Brain pericyte (primary cell): ENCODE measurements at regions not wholly inside any gene's neighbourhood (a gene's known extent, or its start where the extent isn't known, plus 50 kb on each side); places are given as distances from the start of the nearest gene placed in this dataset.

Experiments
- DNase-seq: peaks from one replicate; pipeline ENCODE4 v3.0.0-alpha.2; 2012; ENCODE audit warnings: low read depth, low spot score

GRCh38 chr4:31053451-31053850 lies 333.3 kb downstream of the PCDH7 start:
- no peak for DNase-seq

GRCh38 chr4:31054295-31054694 lies 334.1 kb downstream of the PCDH7 start:
- DNase-seq = no peak

GRCh38 chr4:31058656-31059055 lies 338.5 kb downstream of the PCDH7 start:
- DNase-seq = no peak

GRCh38 chr4:31059753-31060522 lies 339.8 kb downstream of the PCDH7 start:
- no peak for DNase-seq

- no peak for DNase-seq
Measured at GRCh38 chr4:31065086-31065485, 344.9 kb downstream of the PCDH7 start.

- no peak for DNase-seq
Measured at GRCh38 chr4:31068257-31069075, 348.3 kb downstream of the PCDH7 start.

GRCh38 chr4:31069151-31069550 lies 349.0 kb downstream of the PCDH7 start:
- DNase-seq = no peak

GRCh38 chr4:31071508-31072486 lies 351.6 kb downstream of the PCDH7 start:
- no peak for DNase-seq

GRCh38 chr4:31075969-31076368 lies 355.8 kb downstream of the PCDH7 start:
- DNase-seq = no peak

GRCh38 chr4:31078661-31079060 lies 358.5 kb downstream of the PCDH7 start:
- no peak for DNase-seq

- no peak for DNase-seq
Measured at GRCh38 chr4:31080887-31081286, 360.7 kb downstream of the PCDH7 start.

- no peak for DNase-seq
Measured at GRCh38 chr4:31081366-31081765, 361.2 kb downstream of the PCDH7 start.

GRCh38 chr4:31083456-31083855 lies 363.3 kb downstream of the PCDH7 start:
- no peak for DNase-seq

- no peak for DNase-seq
Measured at GRCh38 chr4:31084806-31085416, 364.7 kb downstream of the PCDH7 start.

- DNase-seq = no peak
Measured at GRCh38 chr4:31085689-31086088, 365.5 kb downstream of the PCDH7 start.

- no peak for DNase-seq
Measured at GRCh38 chr4:31086756-31087330, 366.7 kb downstream of the PCDH7 start.

GRCh38 chr4:31088600-31089230 lies 368.5 kb downstream of the PCDH7 start:
- no peak for DNase-seq

- no peak for DNase-seq
Measured at GRCh38 chr4:31089815-31090214, 369.6 kb downstream of the PCDH7 start.

GRCh38 chr4:31094474-31094873 lies 374.3 kb downstream of the PCDH7 start:
- DNase-seq = no peak

- DNase-seq = no peak
Measured at GRCh38 chr4:31097999-31098398, 377.8 kb downstream of the PCDH7 start.
